D721Med (cell line): ENCODE measurements at regions not wholly inside any gene's neighbourhood (a gene's known extent, or its start where the extent isn't known, plus 50 kb on each side); places are given as distances from the start of the nearest gene placed in this dataset.

Experiments used
- DNase-seq: peaks from one replicate; pipeline ENCODE4 v3.0.0; 2011; ENCODE audit warnings: low spot score; ENCODE audit not compliant: insufficient read length
- FAIRE-seq: peaks from 2 replicates; lab custom pipeline; 2011; peaks lifted over from hg19 to GRCh38; lab: Jason Lieb, UNC
- CTCF ChIP-seq: IDR thresholded peaks from 2 replicates; pipeline ENCODE4 v1.5.1; 2012; ENCODE audit warnings: mild to moderate bottlenecking, control low read depth; ENCODE audit not compliant: insufficient read depth; ENCODE audit errors: missing control alignments

GRCh38 chr7:118452128-118452527, 227.6 kb downstream of the ANKRD7 start:
- DNase-seq (no peak), FAIRE-seq (no peak)
- TF ChIP-seq CTCF = no peak

GRCh38 chr7:118467381-118467780, 242.9 kb downstream of the ANKRD7 start:
- TF ChIP-seq CTCF = no peak
- DNase-seq (no peak), FAIRE-seq (peak; percentile 29)

- DNase-seq = no peak
- FAIRE-seq = no peak
- TF ChIP-seq CTCF = no peak
Measured at GRCh38 chr7:118472581-118472980, 248.1 kb downstream of the ANKRD7 start.

- FAIRE-seq (no peak), DNase-seq (no peak)
- no peak for TF ChIP-seq CTCF
Measured at GRCh38 chr7:118473271-118473670, 248.8 kb downstream of the ANKRD7 start.

- DNase-seq = no peak
- no peak for TF ChIP-seq CTCF
- FAIRE-seq = no peak
Measured at GRCh38 chr7:118476036-118476435, 251.5 kb downstream of the ANKRD7 start.

GRCh38 chr7:118477036-118477435, 252.5 kb downstream of the ANKRD7 start:
- FAIRE-seq = no peak
- DNase-seq = no peak

GRCh38 chr7:118478236-118478635, 253.7 kb downstream of the ANKRD7 start:
- FAIRE-seq (no peak), DNase-seq (no peak)
- TF ChIP-seq CTCF = no peak

More at GRCh38 chr7:118477036-118477435, 252.5 kb downstream of the ANKRD7 start:
- TF ChIP-seq CTCF = no peak
